ENCODE measurements at regions not wholly inside any gene's neighbourhood (a gene's known extent, or its start where the extent isn't known, plus 50 kb on each side); places are given as distances from the start of the nearest gene placed in this dataset.

GRCh38 chr1:56313560-56313959, 265.8 kb downstream of the PLPP3 start:
- H2BK12ac ChIP-seq (ENCODE audit: low read depth, low read length) = no peak overlapping the region
- H3K27me3 ChIP-seq (replicated peaks in 1 of 4; ENCODE audit: control insufficient read depth in 3 of 4, extremely low read depth in 1 of 4, insufficient read depth in 3 of 4, low read length in 3 of 4) = no peaks in the 10 kb centered on the region
- no peaks in the 10 kb centered on the region for H3K23me2 ChIP-seq (ENCODE audit: low read depth, low read length)
- no peak overlapping the region for H2AFZ ChIP-seq (ENCODE audit: low read length)
- 94% methylated on average over 2 of the region's 2 CpGs; no CpG with 5 or more reads in 1 of the 2 experiments for WGBS, 2 experiments (ENCODE audit: extremely low coverage in 1 of 2, insufficient coverage in 1 of 2, insufficient read length in 1 of 2, insufficient replicate concordance in 2 of 2, low coverage in 1 of 2, low lambda C conversion rate in 2 of 2, missing lambda C conversion rate in 1 of 2)
- no peak overlapping the region for H2BK120ac ChIP-seq (replicated peaks; ENCODE audit: low read depth, low read length)
- H3K79me1 ChIP-seq (ENCODE audit: low read depth, low read length) = no peaks in the 10 kb centered on the region
- CTCF ChIA-PET (ENCODE audit: partially characterized antibody) = no interaction called here
- H2BK20ac ChIP-seq (ENCODE audit: low read length) = no peak overlapping the region
- no peaks in the 10 kb centered on the region for H4K20me1 ChIP-seq (replicated peaks in 1 of 2; ENCODE audit: control insufficient read depth in 1 of 2, insufficient read depth in 2 of 2, low read length in 2 of 2)
- H4K91ac ChIP-seq (replicated peaks; ENCODE audit: insufficient read length, low read length) = no peak overlapping the region
- H3K4me2 ChIP-seq (ENCODE audit: insufficient read depth in 1 of 2, low read depth in 2 of 2, low read length in 2 of 2) = no peak overlapping the region
- no peak overlapping the region for H2BK5ac ChIP-seq (ENCODE audit: low read depth, low read length)
- no peak overlapping the region for H3K9ac ChIP-seq (replicated peaks in 1 of 4; ENCODE audit: extremely low read depth in 1 of 4, low read depth in 3 of 4, low read length in 3 of 4)
- H3K79me2 ChIP-seq (ENCODE audit: control insufficient read depth in 1 of 2, insufficient read depth in 2 of 2, low read length in 2 of 2) = no peaks in the 10 kb centered on the region
- H4K8ac ChIP-seq (ENCODE audit: extremely low read depth, insufficient read depth, low read length) = no peak overlapping the region
- no peaks in the 10 kb centered on the region for H3K36me3 ChIP-seq (ENCODE audit: control insufficient read depth in 2 of 4, insufficient read depth in 4 of 4, low read length in 3 of 4)
- H3K9me3 ChIP-seq (ENCODE audit: insufficient read depth in 2 of 2, low read depth in 1 of 2, low read length in 1 of 2) = no peaks in the 10 kb centered on the region; a peak in 1 of 4 replicates
- H4K5ac ChIP-seq (ENCODE audit: insufficient read length, low read depth, low read length) = no peak overlapping the region
- H3K4me3 ChIP-seq (ENCODE audit: extremely low read depth in 1 of 4, insufficient read depth in 2 of 4, low read depth in 3 of 4, low read length in 4 of 4) = no peak overlapping the region
- POLR2A ChIA-PET (ENCODE audit: partially characterized antibody) = no interaction called here
- no peak overlapping the region for H3K27ac ChIP-seq (ENCODE audit: low read depth, low read length)
- no peak for FAIRE-seq
- no peak overlapping the region for H2AK5ac ChIP-seq (ENCODE audit: low read depth, low read length)
- no peak overlapping the region for H3K14ac ChIP-seq (ENCODE audit: insufficient read length)
- no peaks in the 10 kb centered on the region for H3K4me1 ChIP-seq (replicated peaks in 1 of 4; ENCODE audit: control insufficient read depth in 3 of 4, insufficient read depth in 4 of 4, low read length in 3 of 4)
- DNase-seq (ENCODE audit: low read depth in 1 of 2, low spot score in 2 of 2) = no peak
- no peak for TF ChIP-seq TCF12 (IDR thresholded peaks at IDR 0.05; ENCODE audit: low read depth, low read length)
- TF ChIP-seq USF2 (IDR thresholded peaks at IDR 0.05; ENCODE audit: low read length) = no peak
- TF ChIP-seq TAF1 (IDR thresholded peaks at IDR 0.05; ENCODE audit: low read depth, low read length) = no peak
- no peak for TF ChIP-seq SRF (IDR thresholded peaks at IDR 0.05; ENCODE audit: low read depth, low read length)
- no peak for TF ChIP-seq RAD21 (IDR thresholded peaks at IDR 0.05 in 1 of 2, conservative IDR thresholded peaks at IDR 0.05 in 1 of 2; ENCODE audit: low read depth in 2 of 2, low read length in 2 of 2)
- TF ChIP-seq SIN3A (conservative IDR thresholded peaks at IDR 0.05 in 1 of 2, IDR thresholded peaks at IDR 0.05 in 1 of 2; ENCODE audit: low read depth in 1 of 2, low read length in 2 of 2) = no peak
- no peak for TF ChIP-seq CREB1 (IDR thresholded peaks at IDR 0.05)
- no peak for TF ChIP-seq RNF2 (IDR thresholded peaks at IDR 0.05; ENCODE audit: borderline replicate concordance, low read depth, low read length, missing control alignments, poor library complexity, severe bottlenecking)
- no peak overlapping the region for H3K18ac ChIP-seq (ENCODE audit: extremely low read depth, low read length)
- H2BK15ac ChIP-seq (ENCODE audit: low read length) = no peak overlapping the region
- no peak overlapping the region for H3K23ac ChIP-seq (ENCODE audit: insufficient read length)
- H3K56ac ChIP-seq (replicated peaks; ENCODE audit: insufficient read length, low read depth, low read length) = no peak overlapping the region
- no peak overlapping the region for H3K4ac ChIP-seq (replicated peaks; ENCODE audit: insufficient read length, low read depth, low read length)
